GM18511 (cell line): ENCODE measurements at regions not wholly inside any gene's neighbourhood (a gene's known extent, or its start where the extent isn't known, plus 50 kb on each side); places are given as distances from the start of the nearest gene placed in this dataset.

Experiments used
- ATAC-seq: cut with Tn5 transposase; IDR thresholded peaks from one replicate; pipeline ENCODE4 v1.9.1; 2021; ENCODE audit warnings: mild to moderate bottlenecking, moderate library complexity; ENCODE audit not compliant: unreplicated experiment

GRCh38 chr3:178058629-178059028, 477.6 kb upstream of the KCNMB2 start:
- no peak for ATAC-seq

- ATAC-seq: no peak
Measured at GRCh38 chr3:178059119-178059518, 477.1 kb upstream of the KCNMB2 start.

- no peak for ATAC-seq
Measured at GRCh38 chr3:178059836-178060235, 476.4 kb upstream of the KCNMB2 start.

- ATAC-seq: no peak
Measured at GRCh38 chr3:178060407-178060806, 475.8 kb upstream of the KCNMB2 start.

GRCh38 chr3:178062126-178062525, 474.1 kb upstream of the KCNMB2 start:
- ATAC-seq: no peak

GRCh38 chr3:178063461-178063860, 472.8 kb upstream of the KCNMB2 start:
- ATAC-seq: no peak

- ATAC-seq: no peak
Measured at GRCh38 chr3:178067721-178068120, 468.5 kb upstream of the KCNMB2 start.

GRCh38 chr3:178072391-178073305, 463.6 kb upstream of the KCNMB2 start:
- no peak for ATAC-seq

GRCh38 chr3:178073366-178073765, 462.9 kb upstream of the KCNMB2 start:
- no peak for ATAC-seq

- ATAC-seq: no peak
Measured at GRCh38 chr3:178075344-178075743, 460.9 kb upstream of the KCNMB2 start.

GRCh38 chr3:178078953-178079352, 457.3 kb upstream of the KCNMB2 start:
- ATAC-seq: no peak

- no peak for ATAC-seq
Measured at GRCh38 chr3:178079966-178080365, 456.3 kb upstream of the KCNMB2 start.

GRCh38 chr3:178082326-178082906, 453.8 kb upstream of the KCNMB2 start:
- no peak for ATAC-seq

- ATAC-seq: no peak
Measured at GRCh38 chr3:178083906-178084866, 452.1 kb upstream of the KCNMB2 start.

GRCh38 chr3:178084938-178085816, 451.1 kb upstream of the KCNMB2 start:
- ATAC-seq: no peak

- ATAC-seq: no peak
Measured at GRCh38 chr3:178085817-178086123, 450.5 kb upstream of the KCNMB2 start.

- no peak for ATAC-seq
Measured at GRCh38 chr3:178086144-178086825, 450.0 kb upstream of the KCNMB2 start.

- ATAC-seq: no peak
Measured at GRCh38 chr3:178087376-178087775, 448.9 kb upstream of the KCNMB2 start.

GRCh38 chr3:178088963-178089362, 447.3 kb upstream of the KCNMB2 start:
- no peak for ATAC-seq

GRCh38 chr3:178090899-178091298, 445.3 kb upstream of the KCNMB2 start:
- ATAC-seq: no peak
